ENCODE measurements at regions not wholly inside any gene's neighbourhood (a gene's known extent, or its start where the extent isn't known, plus 50 kb on each side); places are given as distances from the start of the nearest gene placed in this dataset.

DNA sequence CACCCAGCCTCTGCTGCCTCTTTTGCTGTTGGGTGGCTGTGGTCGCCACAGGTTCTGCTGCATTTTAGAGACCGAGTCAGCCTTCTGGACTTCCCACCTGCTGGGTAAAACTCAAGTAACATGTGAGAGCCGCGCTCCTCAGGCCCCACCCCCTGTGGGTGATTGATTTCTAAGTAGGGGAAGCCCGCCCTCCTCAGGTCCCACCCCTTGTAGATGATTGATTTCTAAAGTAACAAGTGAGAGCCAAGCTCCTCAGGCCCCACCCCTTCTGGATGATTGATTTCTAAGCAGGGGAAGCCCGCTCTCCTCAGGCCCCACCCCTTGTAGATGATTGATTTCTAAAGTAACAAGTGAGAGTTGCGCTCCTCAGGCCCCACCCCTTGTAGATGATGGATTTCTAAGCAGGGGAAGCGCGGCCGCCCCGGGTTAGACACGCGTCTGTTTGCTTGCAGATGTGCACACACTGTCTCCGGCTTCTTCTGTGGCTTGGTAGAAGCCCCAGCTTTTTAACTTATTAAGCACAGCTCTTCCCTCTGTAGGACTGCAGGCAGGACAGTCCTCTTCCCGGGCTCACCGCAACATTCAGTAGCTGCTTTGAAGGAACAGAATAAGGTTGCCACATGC is 83.4 kb downstream of the FAM43A start:
- TF ChIP-seq, protein P1, sequence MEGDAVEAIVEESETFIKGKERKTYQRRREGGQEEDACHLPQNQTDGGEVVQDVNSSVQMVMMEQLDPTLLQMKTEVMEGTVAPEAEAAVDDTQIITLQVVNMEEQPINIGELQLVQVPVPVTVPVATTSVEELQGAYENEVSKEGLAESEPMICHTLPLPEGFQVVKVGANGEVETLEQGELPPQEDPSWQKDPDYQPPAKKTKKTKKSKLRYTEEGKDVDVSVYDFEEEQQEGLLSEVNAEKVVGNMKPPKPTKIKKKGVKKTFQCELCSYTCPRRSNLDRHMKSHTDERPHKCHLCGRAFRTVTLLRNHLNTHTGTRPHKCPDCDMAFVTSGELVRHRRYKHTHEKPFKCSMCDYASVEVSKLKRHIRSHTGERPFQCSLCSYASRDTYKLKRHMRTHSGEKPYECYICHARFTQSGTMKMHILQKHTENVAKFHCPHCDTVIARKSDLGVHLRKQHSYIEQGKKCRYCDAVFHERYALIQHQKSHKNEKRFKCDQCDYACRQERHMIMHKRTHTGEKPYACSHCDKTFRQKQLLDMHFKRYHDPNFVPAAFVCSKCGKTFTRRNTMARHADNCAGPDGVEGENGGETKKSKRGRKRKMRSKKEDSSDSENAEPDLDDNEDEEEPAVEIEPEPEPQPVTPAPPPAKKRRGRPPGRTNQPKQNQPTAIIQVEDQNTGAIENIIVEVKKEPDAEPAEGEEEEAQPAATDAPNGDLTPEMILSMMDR (conservative IDR thresholded peaks at IDR 0.05; ENCODE audit: low read length): no peak
- TF ChIP-seq EZH2phosphoT487 (IDR thresholded peaks at IDR 0.05; ENCODE audit: borderline replicate concordance): no peak

Measured in Loucy (cell line).